ENCODE measurements at regions not wholly inside any gene's neighbourhood (a gene's known extent, or its start where the extent isn't known, plus 50 kb on each side); places are given as distances from the start of the nearest gene placed in this dataset.

DNA sequence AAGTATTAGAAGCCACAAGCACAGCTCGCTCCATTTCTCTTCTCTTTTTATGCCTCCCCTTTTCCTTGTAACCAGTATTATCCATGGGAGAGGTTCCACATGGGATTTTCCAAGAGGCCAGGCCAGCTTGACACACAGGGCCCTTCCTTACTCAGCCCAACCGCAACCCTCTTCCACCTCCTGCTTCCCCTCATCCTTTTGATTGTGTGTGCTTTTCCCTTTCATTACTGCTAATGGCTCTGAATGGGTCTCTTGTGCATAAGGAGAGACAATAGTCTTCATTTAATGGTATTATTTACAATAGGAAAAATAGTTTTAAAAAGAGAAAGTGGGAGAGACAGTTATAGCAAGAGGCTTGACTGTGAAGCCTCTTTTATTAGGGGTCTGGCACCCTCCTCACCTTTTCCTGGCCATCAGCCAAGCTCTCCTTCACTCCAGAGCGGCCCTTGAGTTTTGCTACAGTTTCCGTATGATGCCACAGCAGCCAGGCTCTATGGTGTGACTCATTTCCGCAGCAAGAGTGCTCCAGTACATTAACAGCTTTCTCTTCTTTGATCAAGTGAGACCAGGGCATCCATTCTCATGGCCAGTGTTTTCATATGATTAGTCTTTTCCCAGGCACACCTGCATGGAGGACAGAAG, 579.5 kb downstream of the TFAP2B start:
- Histone ChIP-seq H3K4me1 (no peaks in the 10 kb centered on the region), H3K9me3 (no peaks in the 10 kb centered on the region), H3K4me3 (no peak overlapping the region), H3K36me3 (no peaks in the 10 kb centered on the region), H3K27ac (replicated peaks in 1 of 4) (no peak overlapping the region), H3K27me3 (no peaks in the 10 kb centered on the region)
- 64% methylated on average over 5 of the region's 5 CpGs for WGBS
- no peak for DNase-seq (ENCODE audit: extremely low spot score)
- intact Hi-C loops (cut with DNase I) = no loop called here
- no peak for TF ChIP-seq POLR2A (IDR thresholded peaks at IDR 0.05; ENCODE audit: low read depth)
- TF ChIP-seq POLR2AphosphoS5 (IDR thresholded peaks at IDR 0.05) = no peak

DNA sequence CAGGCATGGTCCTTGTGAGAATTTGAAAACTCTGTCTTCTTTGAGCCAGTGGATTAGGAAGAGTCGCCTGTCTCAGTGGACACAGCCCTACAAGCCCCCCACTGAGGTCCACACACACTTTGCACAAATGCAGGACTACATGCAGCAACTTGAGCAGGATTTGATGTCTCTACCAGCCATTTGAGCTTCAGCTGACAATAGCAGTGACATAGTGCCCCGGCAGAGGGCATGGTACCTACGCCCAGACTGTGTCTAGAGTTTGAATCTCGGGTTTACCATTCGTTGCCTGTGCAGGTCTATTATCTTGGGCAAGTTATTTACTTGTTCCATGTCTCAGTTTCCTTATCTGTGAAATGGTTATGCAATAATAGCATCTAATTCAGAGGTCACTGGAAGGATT, 580.1 kb downstream of the TFAP2B start:
- Histone ChIP-seq H3K4me1 (no peaks in the 10 kb centered on the region), H3K9me3 (no peaks in the 10 kb centered on the region), H3K27ac (replicated peaks in 1 of 4) (no peak overlapping the region), H3K36me3 (no peaks in the 10 kb centered on the region), H3K27me3 (no peaks in the 10 kb centered on the region), H3K4me3 (no peak overlapping the region)
- TF ChIP-seq, protein P1, sequence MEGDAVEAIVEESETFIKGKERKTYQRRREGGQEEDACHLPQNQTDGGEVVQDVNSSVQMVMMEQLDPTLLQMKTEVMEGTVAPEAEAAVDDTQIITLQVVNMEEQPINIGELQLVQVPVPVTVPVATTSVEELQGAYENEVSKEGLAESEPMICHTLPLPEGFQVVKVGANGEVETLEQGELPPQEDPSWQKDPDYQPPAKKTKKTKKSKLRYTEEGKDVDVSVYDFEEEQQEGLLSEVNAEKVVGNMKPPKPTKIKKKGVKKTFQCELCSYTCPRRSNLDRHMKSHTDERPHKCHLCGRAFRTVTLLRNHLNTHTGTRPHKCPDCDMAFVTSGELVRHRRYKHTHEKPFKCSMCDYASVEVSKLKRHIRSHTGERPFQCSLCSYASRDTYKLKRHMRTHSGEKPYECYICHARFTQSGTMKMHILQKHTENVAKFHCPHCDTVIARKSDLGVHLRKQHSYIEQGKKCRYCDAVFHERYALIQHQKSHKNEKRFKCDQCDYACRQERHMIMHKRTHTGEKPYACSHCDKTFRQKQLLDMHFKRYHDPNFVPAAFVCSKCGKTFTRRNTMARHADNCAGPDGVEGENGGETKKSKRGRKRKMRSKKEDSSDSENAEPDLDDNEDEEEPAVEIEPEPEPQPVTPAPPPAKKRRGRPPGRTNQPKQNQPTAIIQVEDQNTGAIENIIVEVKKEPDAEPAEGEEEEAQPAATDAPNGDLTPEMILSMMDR (IDR thresholded peaks at IDR 0.05) = no peak
- no peak for TF ChIP-seq POLR2AphosphoS5 (IDR thresholded peaks at IDR 0.05)
- no peak for TF ChIP-seq POLR2A (IDR thresholded peaks at IDR 0.05; ENCODE audit: low read depth)
- no peak for TF ChIP-seq EP300 (IDR thresholded peaks at IDR 0.05)
- WGBS = 91% methylated on average over 4 of the region's 5 CpGs
- intact Hi-C loops (cut with DNase I) = no loop called here
- DNase-seq (ENCODE audit: extremely low spot score) = no peak

DNA sequence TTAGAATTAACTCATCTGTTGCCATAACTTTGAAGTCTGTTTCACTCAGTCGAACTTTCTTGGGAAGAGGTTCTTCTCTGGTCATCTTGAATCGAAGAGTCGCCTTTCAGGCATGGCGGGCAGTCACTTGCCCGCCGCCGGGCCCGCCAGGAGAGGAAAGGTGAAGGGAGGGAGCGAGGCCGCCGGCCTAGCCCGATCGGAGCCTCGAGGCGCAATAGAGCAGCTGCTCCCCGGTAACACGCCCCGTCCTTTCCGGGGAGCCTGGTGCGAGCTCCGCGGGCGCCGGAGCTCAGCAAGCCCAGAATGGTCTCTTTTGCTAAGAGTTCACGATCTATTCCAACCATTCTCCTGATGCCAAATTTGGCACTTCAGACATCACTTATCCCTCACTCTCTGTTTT, 591.8 kb downstream of the TFAP2B start:
- TF ChIP-seq POLR2AphosphoS5 (IDR thresholded peaks at IDR 0.05) (no peak), POLR2A (IDR thresholded peaks at IDR 0.05; ENCODE audit: low read depth) (no peak), EP300 (IDR thresholded peaks at IDR 0.05) (no peak)
- TF ChIP-seq, protein P1 (IDR thresholded peaks at IDR 0.05) = no peak
- Histone ChIP-seq H3K4me1 (no peaks in the 10 kb centered on the region), H3K36me3 (no peaks in the 10 kb centered on the region), H3K27me3 (no peaks in the 10 kb centered on the region), H3K27ac (replicated peaks in 1 of 4) (no peak overlapping the region), H3K9me3 (no peaks in the 10 kb centered on the region), H3K4me3 (no peak overlapping the region)
- 85% methylated on average over 25 of the region's 25 CpGs for WGBS
- DNase-seq (ENCODE audit: extremely low spot score) = no peak
- intact Hi-C loops (cut with DNase I) = no loop called here

DNA sequence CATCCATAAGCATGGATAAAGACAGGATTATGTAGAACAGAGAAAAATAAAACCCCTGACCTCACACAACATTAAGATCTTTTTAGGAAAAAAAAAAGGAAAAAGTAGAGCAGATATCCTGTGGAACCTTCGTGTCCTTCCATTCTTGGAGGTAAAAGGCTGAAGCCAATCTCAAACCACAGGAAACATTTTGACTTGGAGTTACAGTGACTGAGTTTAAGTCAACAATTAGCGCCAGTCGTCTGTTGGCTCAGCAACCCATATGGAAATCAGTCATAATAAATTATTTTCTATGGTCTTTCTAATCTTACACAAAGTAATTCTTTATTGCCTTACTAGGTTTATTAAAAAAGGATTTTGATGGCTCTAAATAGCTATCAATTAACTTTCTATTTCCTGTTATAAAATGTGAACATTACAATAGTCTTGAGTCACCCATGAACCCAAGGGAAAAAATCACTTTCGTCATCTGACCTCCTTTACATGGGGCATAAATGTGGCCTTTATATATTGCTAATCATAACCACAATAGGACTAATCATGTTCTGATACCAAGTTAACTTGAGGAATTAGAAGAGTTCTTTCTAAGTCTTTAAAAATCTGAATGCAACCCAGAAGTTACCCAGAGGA, 592.9 kb downstream of the TFAP2B start:
- Histone ChIP-seq H3K27ac (replicated peaks in 1 of 4) (no peak overlapping the region), H3K9me3 (no peaks in the 10 kb centered on the region), H3K27me3 (no peaks in the 10 kb centered on the region), H3K4me1 (no peaks in the 10 kb centered on the region), H3K4me3 (no peak overlapping the region), H3K36me3 (no peaks in the 10 kb centered on the region)
- no peak for DNase-seq (ENCODE audit: extremely low spot score)
- TF ChIP-seq, protein P1 (IDR thresholded peaks at IDR 0.05) = no peak
- no peak for TF ChIP-seq POLR2AphosphoS5 (IDR thresholded peaks at IDR 0.05)
- no peak for TF ChIP-seq POLR2A (IDR thresholded peaks at IDR 0.05; ENCODE audit: low read depth)
- TF ChIP-seq EP300 (IDR thresholded peaks at IDR 0.05) = no peak
- 55% methylated on average over 4 of the region's 4 CpGs for WGBS
- intact Hi-C loops (cut with DNase I) = no loop called here

DNA sequence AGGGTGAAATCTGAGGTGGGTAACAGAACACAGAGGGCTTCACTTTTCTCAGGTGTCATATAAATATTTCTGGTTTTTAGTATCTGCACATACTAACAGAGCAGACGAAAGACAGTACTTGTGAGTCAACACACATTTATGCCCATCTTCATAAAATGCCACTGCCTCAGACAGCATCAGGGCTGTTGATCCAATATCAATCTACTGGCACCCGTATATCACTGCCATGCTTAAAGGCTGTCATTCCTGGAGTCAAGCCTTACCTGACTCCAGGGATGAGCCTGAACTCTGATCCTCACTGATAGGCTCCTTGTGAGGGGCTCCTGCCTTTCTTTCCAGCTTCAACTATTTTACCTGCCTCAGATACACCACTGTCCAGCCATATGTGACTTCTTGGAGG, 595.7 kb downstream of the TFAP2B start:
- no peaks in the 10 kb centered on the region for H3K36me3 ChIP-seq
- DNase-seq (ENCODE audit: extremely low spot score) = no peak
- intact Hi-C loops (cut with DNase I) = no loop called here
- no peaks in the 10 kb centered on the region for H3K4me1 ChIP-seq
- H3K4me3 ChIP-seq = no peak overlapping the region
- H3K27me3 ChIP-seq = no peaks in the 10 kb centered on the region
- no peak overlapping the region for H3K27ac ChIP-seq (replicated peaks in 1 of 4)
- TF ChIP-seq POLR2AphosphoS5 (IDR thresholded peaks at IDR 0.05) (no peak), EP300 (IDR thresholded peaks at IDR 0.05) (no peak), POLR2A (IDR thresholded peaks at IDR 0.05; ENCODE audit: low read depth) (no peak)
- TF ChIP-seq, protein P1 (IDR thresholded peaks at IDR 0.05) = no peak
- WGBS = 90% methylated on average over 2 of the region's 2 CpGs
- no peaks in the 10 kb centered on the region for H3K9me3 ChIP-seq
